Activated naive CD8-positive, alpha-beta T cell treated with anti-CD3 and anti-CD28 coated beads, Interleukin-2, amount 50 U/mL, for 24 hours (primary cell): ENCODE measurements at regions not wholly inside any gene's neighbourhood (a gene's known extent, or its start where the extent isn't known, plus 50 kb on each side); places are given as distances from the start of the nearest gene placed in this dataset.
"Not testable (repeated sequence)": the region's sequence is repeated elsewhere in the genome, so short reads cannot be mapped to it uniquely, and the experiment has no call there.

ENCODE experiments used
- ATAC-seq: fragments of 150-1000 bp; cut with Tn5 transposase; one replicate; pipeline ENCODE4 v1.10.0; 2021
- DNase-seq: peaks from one replicate; pipeline ENCODE4 v3.0.0; 2021
- H3K27ac Mint-ChIP-seq: one replicate; pipeline ENCODE4 v1.8.0; 2021; ENCODE audit warnings: mild to moderate bottlenecking, mixed read lengths
- H3K27me3 Mint-ChIP-seq: one replicate; pipeline ENCODE4 v1.8.0; 2021; ENCODE audit warnings: mixed read lengths
- H3K36me3 Mint-ChIP-seq: one replicate; pipeline ENCODE4 v1.8.0; 2021; ENCODE audit warnings: low read depth, mixed read lengths
- H3K4me1 Mint-ChIP-seq: one replicate; pipeline ENCODE4 v1.8.0; 2021; ENCODE audit warnings: mixed read lengths
- H3K4me3 Mint-ChIP-seq: one replicate; pipeline ENCODE4 v1.8.0; 2021; ENCODE audit warnings: mild to moderate bottlenecking, moderate library complexity, mixed read lengths
- H3K9me3 Mint-ChIP-seq: one replicate; pipeline ENCODE4 v1.8.0; 2021; ENCODE audit warnings: mixed read lengths

- peaks cover 52% of the 10 kb centered on the region for H3K4me1 Mint-ChIP-seq
- H3K27me3 Mint-ChIP-seq = peaks cover 3% of the 10 kb centered on the region
- DNase-seq (no peak), ATAC-seq (no peak)
- no peak overlapping the region for H3K27ac Mint-ChIP-seq
- peaks cover 3% of the 10 kb centered on the region for H3K36me3 Mint-ChIP-seq
- H3K9me3 Mint-ChIP-seq = no peaks in the 10 kb centered on the region
- H3K4me3 Mint-ChIP-seq = no peak overlapping the region
Observed at GRCh38 chr6:154611847-154612246, 101.4 kb upstream of the CNKSR3 start.

GRCh38 chr6:154613137-154613676, 102.7 kb upstream of the CNKSR3 start:
- Mint-ChIP-seq H3K9me3 (no peaks in the 10 kb centered on the region), H3K27ac (peak overlapping the region; percentile 11), H3K4me3 (no peak overlapping the region), H3K36me3 (peaks cover 3% of the 10 kb centered on the region), H3K27me3 (peaks cover 7% of the 10 kb centered on the region), H3K4me1 (peaks cover 38% of the 10 kb centered on the region)
- DNase-seq = no peak
- peak; percentile 29 for ATAC-seq

- ATAC-seq (no peak), DNase-seq (no peak)
- H3K4me3 Mint-ChIP-seq = no peak overlapping the region
- peaks cover 3% of the 10 kb centered on the region for H3K36me3 Mint-ChIP-seq
- peaks cover 36% of the 10 kb centered on the region for H3K4me1 Mint-ChIP-seq
- H3K9me3 Mint-ChIP-seq = no peaks in the 10 kb centered on the region
- peak overlapping the region; percentile 4 for H3K27ac Mint-ChIP-seq
- H3K27me3 Mint-ChIP-seq = peaks cover 7% of the 10 kb centered on the region
Observed at GRCh38 chr6:154614101-154614500, 103.6 kb upstream of the CNKSR3 start.

- Mint-ChIP-seq H3K36me3 (peaks cover 3% of the 10 kb centered on the region), H3K27me3 (peaks cover 7% of the 10 kb centered on the region), H3K4me1 (peaks cover 38% of the 10 kb centered on the region), H3K4me3 (no peak overlapping the region), H3K27ac (no peak overlapping the region), H3K9me3 (no peaks in the 10 kb centered on the region)
- DNase-seq (no peak), ATAC-seq (no peak)
Observed at GRCh38 chr6:154614641-154615040, 104.2 kb upstream of the CNKSR3 start.

GRCh38 chr6:154615483-154616025, 105.1 kb upstream of the CNKSR3 start:
- ATAC-seq = no peak
- H3K9me3 Mint-ChIP-seq = no peaks in the 10 kb centered on the region

GRCh38 chr6:154617175-154617574, 106.7 kb upstream of the CNKSR3 start:
- Mint-ChIP-seq H3K36me3 (no peaks in the 10 kb centered on the region), H3K4me3 (no peak overlapping the region), H3K4me1 (peaks cover 20% of the 10 kb centered on the region), H3K27ac (no peak overlapping the region), H3K27me3 (peaks cover 4% of the 10 kb centered on the region), H3K9me3 (no peaks in the 10 kb centered on the region)
- DNase-seq (no peak), ATAC-seq (no peak)

More at GRCh38 chr6:154615483-154616025, 105.1 kb upstream of the CNKSR3 start:
- DNase-seq = no peak
- H3K4me3 Mint-ChIP-seq = no peak overlapping the region
- no peaks in the 10 kb centered on the region for H3K36me3 Mint-ChIP-seq
- no peak overlapping the region for H3K27ac Mint-ChIP-seq
- H3K4me1 Mint-ChIP-seq = peaks cover 34% of the 10 kb centered on the region
- peaks cover 4% of the 10 kb centered on the region for H3K27me3 Mint-ChIP-seq

- Mint-ChIP-seq H3K36me3 (no peaks in the 10 kb centered on the region), H3K27me3 (peaks cover 4% of the 10 kb centered on the region), H3K27ac (no peak overlapping the region), H3K9me3 (peaks cover 5% of the 10 kb centered on the region), H3K4me3 (no peak overlapping the region), H3K4me1 (peaks cover 7% of the 10 kb centered on the region)
- no peak for DNase-seq
- ATAC-seq = no peak
Observed at GRCh38 chr6:154619146-154619545, 108.7 kb upstream of the CNKSR3 start.

GRCh38 chr6:154621686-154622085, 111.2 kb upstream of the CNKSR3 start:
- H3K9me3 Mint-ChIP-seq = peaks cover 15% of the 10 kb centered on the region
- H3K4me1 Mint-ChIP-seq = peaks cover 11% of the 10 kb centered on the region
- no peak overlapping the region for H3K27ac Mint-ChIP-seq
- H3K36me3 Mint-ChIP-seq = no peaks in the 10 kb centered on the region
- DNase-seq (no peak), ATAC-seq (no peak)
- H3K4me3 Mint-ChIP-seq = no peak overlapping the region
- peaks cover 4% of the 10 kb centered on the region for H3K27me3 Mint-ChIP-seq

GRCh38 chr6:154622618-154623336, 110.4 kb upstream of the SCAF8 start:
- ATAC-seq (no peak), DNase-seq (no peak)
- Mint-ChIP-seq H3K4me1 (peaks cover 11% of the 10 kb centered on the region), H3K4me3 (no peak overlapping the region), H3K27ac (no peak overlapping the region), H3K27me3 (peaks cover 2% of the 10 kb centered on the region), H3K36me3 (no peaks in the 10 kb centered on the region), H3K9me3 (peaks cover 15% of the 10 kb centered on the region)

- H3K4me3 Mint-ChIP-seq = no peak overlapping the region
- no peaks in the 10 kb centered on the region for H3K36me3 Mint-ChIP-seq
- no peak overlapping the region for H3K27ac Mint-ChIP-seq
- peaks cover 15% of the 10 kb centered on the region for H3K9me3 Mint-ChIP-seq
- peaks cover 4% of the 10 kb centered on the region for H3K27me3 Mint-ChIP-seq
- peaks cover 11% of the 10 kb centered on the region for H3K4me1 Mint-ChIP-seq
- DNase-seq (no peak), ATAC-seq (no peak)
Observed at GRCh38 chr6:154623391-154623790, 109.8 kb upstream of the SCAF8 start.

- no peak overlapping the region for H3K4me3 Mint-ChIP-seq
- no peaks in the 10 kb centered on the region for H3K36me3 Mint-ChIP-seq
- H3K4me1 Mint-ChIP-seq = peaks cover 6% of the 10 kb centered on the region
- peaks cover 15% of the 10 kb centered on the region for H3K9me3 Mint-ChIP-seq
- no peak for ATAC-seq
- DNase-seq = no peak
- H3K27me3 Mint-ChIP-seq = peaks cover 4% of the 10 kb centered on the region
- no peak overlapping the region for H3K27ac Mint-ChIP-seq
Observed at GRCh38 chr6:154624038-154624599, 109.1 kb upstream of the SCAF8 start.

- not testable (repeated sequence) for DNase-seq, H3K36me3 Mint-ChIP-seq, ATAC-seq, H3K27ac Mint-ChIP-seq, H3K4me3 Mint-ChIP-seq, H3K4me1 Mint-ChIP-seq, H3K27me3 Mint-ChIP-seq
- H3K9me3 Mint-ChIP-seq = peaks cover 15% of the 10 kb centered on the region
Observed at GRCh38 chr6:154624727-154625126, 108.5 kb upstream of the SCAF8 start.

- Mint-ChIP-seq H3K4me1 (peaks cover 4% of the 10 kb centered on the region), H3K4me3 (no peak overlapping the region), H3K27ac (no peak overlapping the region), H3K9me3 (peaks cover 15% of the 10 kb centered on the region), H3K36me3 (no peaks in the 10 kb centered on the region), H3K27me3 (peaks cover 8% of the 10 kb centered on the region)
- no peak for DNase-seq
- no peak for ATAC-seq
Observed at GRCh38 chr6:154625721-154626120, 107.5 kb upstream of the SCAF8 start.

GRCh38 chr6:154629127-154629526, 104.1 kb upstream of the SCAF8 start:
- H3K9me3 Mint-ChIP-seq = peaks cover 10% of the 10 kb centered on the region
- H3K4me1 Mint-ChIP-seq = peaks cover 4% of the 10 kb centered on the region
- peaks cover 30% of the 10 kb centered on the region for H3K27me3 Mint-ChIP-seq
- no peak for DNase-seq
- H3K36me3 Mint-ChIP-seq = no peaks in the 10 kb centered on the region
- no peak overlapping the region for H3K27ac Mint-ChIP-seq
- ATAC-seq = no peak
- no peak overlapping the region for H3K4me3 Mint-ChIP-seq

- Mint-ChIP-seq H3K36me3 (no peaks in the 10 kb centered on the region), H3K27me3 (peaks cover 30% of the 10 kb centered on the region), H3K4me1 (no peaks in the 10 kb centered on the region), H3K27ac (no peak overlapping the region), H3K4me3 (no peak overlapping the region), H3K9me3 (no peaks in the 10 kb centered on the region)
- ATAC-seq (no peak), DNase-seq (no peak)
Observed at GRCh38 chr6:154632119-154632518, 101.1 kb upstream of the SCAF8 start.
